ENCODE measurements at regions not wholly inside any gene's neighbourhood (a gene's known extent, or its start where the extent isn't known, plus 50 kb on each side); places are given as distances from the start of the nearest gene placed in this dataset.

GRCh38 chr11:116567721-116568242, 205.0 kb downstream of the BUD13 start:
- in situ Hi-C loops (cut with HindIII; ENCODE audit: low sequenced_read_pairs): no loop called here

DNA sequence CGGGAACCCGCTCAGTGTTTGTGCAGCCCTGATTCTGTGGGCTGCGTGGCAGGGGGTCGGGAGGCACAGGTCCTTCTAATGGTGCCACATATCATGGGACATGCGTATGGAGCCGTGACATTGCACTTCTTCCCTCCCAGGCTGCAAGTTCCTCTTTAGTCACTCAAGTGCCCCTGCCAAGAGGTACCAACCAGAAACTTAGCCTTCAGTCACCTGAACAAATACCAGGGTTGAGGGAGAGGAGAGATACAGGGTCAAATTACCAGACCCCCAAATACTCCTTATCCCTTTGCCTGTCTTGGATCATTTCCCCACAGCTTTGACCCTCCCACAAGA, 209.1 kb downstream of the BUD13 start:
- in situ Hi-C loops (cut with HindIII; ENCODE audit: low sequenced_read_pairs): no loop called here

DNA sequence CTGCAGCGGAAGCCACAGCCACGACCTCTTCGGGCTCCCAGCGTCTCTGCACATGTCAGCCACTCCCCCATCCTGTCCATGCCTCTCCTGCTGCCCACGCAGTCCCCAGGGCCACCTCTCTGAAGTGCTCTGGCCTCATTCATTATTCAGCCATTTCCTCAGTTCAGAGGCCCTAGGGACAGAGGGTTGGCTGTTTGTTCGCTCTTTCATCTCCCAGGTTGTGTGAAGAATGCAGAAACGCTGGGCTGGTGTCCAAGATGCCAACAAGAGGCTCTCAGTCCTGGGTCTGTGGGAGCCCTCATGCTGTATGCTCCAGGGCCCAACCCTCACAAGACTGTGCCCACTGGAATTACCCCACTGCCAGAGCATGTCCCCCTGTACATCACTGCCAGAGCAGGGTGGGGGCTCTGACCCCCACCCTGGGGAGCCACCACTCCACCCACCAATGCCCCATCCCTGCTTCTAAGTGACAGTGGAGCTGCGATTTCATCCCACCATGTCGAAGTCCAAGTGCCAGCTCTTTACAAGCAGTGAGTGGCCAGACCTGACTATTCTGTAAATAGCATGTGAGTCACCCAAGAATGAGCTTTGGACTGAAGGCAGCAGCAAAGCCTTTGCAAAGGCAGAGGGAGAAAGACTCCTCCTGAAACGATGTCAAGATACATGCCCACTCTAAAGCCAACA, 209.6 kb downstream of the BUD13 start:
- in situ Hi-C loops (cut with HindIII; ENCODE audit: low sequenced_read_pairs): no loop called here

- in situ Hi-C loops (cut with HindIII; ENCODE audit: low sequenced_read_pairs): no loop called here
Observed at GRCh38 chr11:116560589-116560988, 212.2 kb downstream of the BUD13 start.

DNA sequence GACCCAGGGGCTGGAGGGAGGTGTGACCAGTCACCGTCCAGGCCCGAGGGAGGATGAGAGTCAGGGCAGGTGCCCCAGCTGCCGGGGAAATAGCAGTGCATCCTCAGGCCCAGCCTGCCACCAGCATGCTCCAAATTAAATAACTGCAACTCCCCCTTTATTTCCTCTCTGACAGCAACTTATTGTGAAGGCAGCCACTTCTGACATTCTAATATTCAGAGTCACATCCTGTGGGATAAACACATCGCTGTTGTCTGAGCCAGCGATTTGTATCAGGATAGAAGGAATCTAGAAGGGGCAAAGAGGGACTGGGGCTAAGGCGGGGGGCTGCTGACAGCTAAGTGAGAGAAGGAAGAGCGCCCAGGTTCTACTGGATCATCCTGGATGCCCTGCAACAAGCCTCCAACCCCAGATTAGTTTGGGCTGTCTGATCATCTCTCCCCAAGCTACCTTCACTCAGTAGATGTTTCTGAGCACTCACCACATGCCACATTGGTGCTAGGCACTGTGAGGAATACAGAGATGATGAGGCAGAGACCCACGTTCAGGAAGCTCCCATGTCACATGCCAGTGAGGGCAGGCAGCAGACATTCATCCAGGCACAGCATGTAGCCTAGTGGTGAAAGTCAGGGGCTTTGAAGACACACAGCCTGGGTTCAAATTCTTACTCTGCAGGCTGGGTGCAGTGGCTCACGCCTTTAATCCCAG, 214.1 kb downstream of the BUD13 start:
- in situ Hi-C loops (cut with HindIII; ENCODE audit: low sequenced_read_pairs): no loop called here

DNA sequence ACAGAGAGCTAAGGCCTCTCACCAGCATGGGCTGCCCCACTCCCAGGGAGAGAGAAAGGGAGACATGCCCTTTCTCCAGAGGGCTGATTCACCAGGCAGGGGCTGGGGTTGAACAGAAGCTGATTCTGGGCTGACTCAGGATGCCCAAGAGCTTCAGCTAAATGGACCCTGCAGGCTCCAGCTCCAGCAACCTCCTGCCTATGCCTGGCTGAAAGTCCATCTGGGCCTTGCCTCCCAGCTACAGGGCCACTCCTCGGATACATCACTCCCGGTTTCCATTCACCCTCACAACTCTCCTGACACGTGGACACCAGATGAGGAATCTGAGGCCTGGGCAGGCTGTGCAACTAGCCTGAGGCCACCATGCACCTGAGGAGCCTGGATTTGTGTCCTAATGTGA, 215.5 kb downstream of the BUD13 start:
- in situ Hi-C loops (cut with HindIII; ENCODE audit: low sequenced_read_pairs): no loop called here

GRCh38 chr11:116556483-116556882, 216.3 kb downstream of the BUD13 start:
- in situ Hi-C loops (cut with HindIII; ENCODE audit: low sequenced_read_pairs): no loop called here

DNA sequence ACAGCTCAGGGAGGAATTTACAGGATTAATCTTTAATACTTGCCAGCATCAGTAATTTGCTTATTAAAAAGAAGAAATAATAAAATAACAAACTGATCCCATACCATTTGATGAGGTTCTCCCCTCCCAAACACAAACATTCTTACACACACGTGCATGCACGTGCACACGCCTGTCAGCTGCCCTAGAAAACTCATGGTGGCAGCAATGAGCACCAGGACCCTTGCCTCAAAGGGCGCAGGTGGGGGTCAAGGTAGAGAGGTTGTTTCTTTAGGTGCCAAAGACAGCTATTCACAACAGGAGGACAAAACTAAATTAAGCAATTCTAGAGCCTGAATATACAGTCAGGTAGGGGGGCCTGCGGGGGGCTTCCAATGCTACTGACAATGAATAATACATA, 219.3 kb downstream of the BUD13 start:
- in situ Hi-C loops (cut with HindIII; ENCODE audit: low sequenced_read_pairs): no loop called here

DNA sequence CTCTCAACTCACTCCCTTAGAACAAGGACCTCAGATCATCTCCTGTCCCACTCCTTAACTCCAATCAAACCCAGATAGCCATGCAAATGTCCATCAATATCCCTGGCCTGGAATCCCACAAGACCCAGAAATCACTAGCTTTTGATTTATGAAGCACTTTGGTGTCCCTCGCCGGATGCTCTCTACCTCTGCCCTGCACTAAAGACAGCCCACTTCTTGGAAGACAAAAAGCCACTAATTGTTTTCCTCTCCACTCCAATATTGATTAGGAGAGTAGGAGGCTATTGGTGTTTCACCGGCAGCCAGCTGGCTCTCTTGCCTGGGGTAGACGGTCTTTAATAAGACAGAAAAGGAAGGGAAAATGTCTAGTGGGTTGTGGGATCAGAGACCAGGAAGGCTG, 221.2 kb downstream of the BUD13 start:
- in situ Hi-C loops (cut with HindIII; ENCODE audit: low sequenced_read_pairs): no loop called here

- in situ Hi-C loops (cut with HindIII; ENCODE audit: low sequenced_read_pairs): no loop called here
Observed at GRCh38 chr11:116548256-116548655, 224.5 kb downstream of the BUD13 start.

GRCh38 chr11:116547571-116547970, 225.2 kb downstream of the BUD13 start:
- in situ Hi-C loops (cut with HindIII; ENCODE audit: low sequenced_read_pairs): no loop called here

DNA sequence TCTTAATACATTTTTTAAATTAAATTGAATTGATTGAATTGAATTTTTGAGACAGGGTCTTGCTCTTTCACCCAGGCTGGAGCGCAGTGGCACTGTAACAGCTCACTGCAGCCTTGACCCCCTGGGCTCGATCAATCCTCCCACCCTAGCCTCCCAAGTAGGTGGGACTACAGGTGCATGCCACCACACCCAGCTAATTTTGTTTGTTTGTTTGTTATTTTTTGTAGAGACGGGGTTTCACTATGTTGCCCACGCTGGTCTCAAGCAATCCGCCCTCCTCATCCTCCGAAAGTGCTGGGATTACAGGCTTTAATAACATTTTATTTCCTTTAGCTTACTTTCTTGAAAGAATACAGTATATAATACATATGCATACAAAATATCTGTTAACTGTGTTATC, 226.9 kb downstream of the BUD13 start:
- in situ Hi-C loops (cut with HindIII; ENCODE audit: low sequenced_read_pairs): no loop called here

GRCh38 chr11:116544721-116545120, 228.1 kb downstream of the BUD13 start:
- in situ Hi-C loops (cut with HindIII; ENCODE audit: low sequenced_read_pairs): no loop called here

DNA sequence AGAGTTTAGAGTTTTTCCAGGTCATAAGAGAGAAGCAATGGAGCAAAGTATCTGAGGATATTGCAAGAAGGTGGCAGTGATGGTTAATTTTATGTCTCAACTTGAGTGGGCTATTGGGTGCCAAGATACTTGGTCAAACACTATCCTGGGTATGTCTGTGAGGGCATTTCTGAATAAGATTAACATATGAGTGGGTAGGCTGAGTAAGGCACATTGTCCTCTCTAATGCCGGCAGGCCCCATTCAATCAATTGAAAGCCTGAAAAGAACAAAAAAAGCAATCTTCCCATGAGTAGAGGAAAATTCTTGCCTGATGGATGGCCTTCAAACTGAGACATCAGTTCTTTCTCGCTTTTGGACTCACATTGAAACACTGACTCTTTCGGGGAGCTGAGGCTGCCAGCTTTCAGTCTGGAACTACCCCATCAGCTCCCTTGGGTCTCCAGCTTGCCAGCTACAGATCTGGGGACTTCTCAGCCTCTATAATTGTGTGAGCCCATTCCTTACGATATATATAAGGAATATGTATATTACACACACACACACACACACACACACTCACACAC, 228.8 kb downstream of the BUD13 start:
- in situ Hi-C loops (cut with HindIII; ENCODE audit: low sequenced_read_pairs): no loop called here

- in situ Hi-C loops (cut with HindIII; ENCODE audit: low sequenced_read_pairs): no loop called here
Observed at GRCh38 chr11:116543099-116543498, 229.7 kb downstream of the BUD13 start.

DNA sequence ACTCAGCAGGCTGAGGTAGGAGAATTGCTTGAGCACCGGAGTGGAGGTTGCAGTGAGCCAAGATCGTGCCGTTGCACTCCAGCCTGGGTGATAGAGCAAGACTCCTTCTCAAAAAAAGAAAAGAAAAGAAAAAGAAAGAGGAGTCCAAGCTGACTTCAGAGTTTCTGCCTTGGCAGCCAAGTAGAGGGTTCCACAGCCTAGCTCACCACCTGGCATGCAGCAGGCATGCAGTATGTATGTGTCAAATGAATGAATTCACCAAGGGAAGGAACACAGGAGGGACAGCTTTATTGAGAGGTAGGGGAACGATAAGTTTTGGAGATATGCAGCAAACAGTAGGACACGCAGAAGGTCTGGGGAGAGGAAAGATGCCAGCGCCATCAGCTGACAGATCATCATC, 230.4 kb downstream of the BUD13 start:
- in situ Hi-C loops (cut with HindIII; ENCODE audit: low sequenced_read_pairs): no loop called here

- in situ Hi-C loops (cut with HindIII; ENCODE audit: low sequenced_read_pairs): no loop called here
Observed at GRCh38 chr11:116541460-116541859, 231.3 kb downstream of the BUD13 start.

DNA sequence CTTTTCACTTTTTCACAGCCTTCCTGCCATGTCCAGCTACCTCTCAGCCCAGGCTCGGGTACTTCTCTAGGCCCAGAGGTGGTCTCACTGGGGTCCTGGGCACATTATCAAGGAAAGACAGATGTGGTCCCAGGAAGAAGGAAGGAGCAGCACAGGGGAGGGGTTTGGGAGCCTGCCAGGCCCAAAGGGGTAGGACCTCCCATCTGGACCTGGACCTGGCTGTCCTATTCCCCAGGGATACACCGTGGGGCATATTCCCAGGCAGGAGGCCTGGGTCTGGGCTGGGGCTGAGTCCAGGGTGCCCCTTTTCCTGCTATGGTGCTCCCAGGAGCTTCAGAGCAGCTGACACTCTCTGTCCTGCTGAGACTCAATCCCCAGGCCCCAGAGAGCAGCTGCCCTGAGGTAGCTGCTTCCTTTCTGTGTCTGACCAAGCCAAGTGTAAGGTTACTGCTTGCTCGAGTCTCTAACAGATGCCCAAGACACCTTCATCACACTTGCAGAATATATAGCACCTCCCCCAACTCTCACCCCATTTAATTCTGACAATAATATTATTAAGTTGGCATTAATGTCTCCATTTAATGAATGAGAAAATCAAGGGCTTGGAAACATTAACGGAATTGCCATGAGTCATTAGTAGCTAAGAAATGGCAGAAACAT, 232.0 kb downstream of the BUD13 start:
- in situ Hi-C loops (cut with HindIII; ENCODE audit: low sequenced_read_pairs): no loop called here

GRCh38 chr11:116539836-116540418, 232.9 kb downstream of the BUD13 start:
- in situ Hi-C loops (cut with HindIII; ENCODE audit: low sequenced_read_pairs): loop anchor here (5.0 kb wide), 1 partner anchor 102 kb away; no protein-coding TSS in a partner anchor

DNA sequence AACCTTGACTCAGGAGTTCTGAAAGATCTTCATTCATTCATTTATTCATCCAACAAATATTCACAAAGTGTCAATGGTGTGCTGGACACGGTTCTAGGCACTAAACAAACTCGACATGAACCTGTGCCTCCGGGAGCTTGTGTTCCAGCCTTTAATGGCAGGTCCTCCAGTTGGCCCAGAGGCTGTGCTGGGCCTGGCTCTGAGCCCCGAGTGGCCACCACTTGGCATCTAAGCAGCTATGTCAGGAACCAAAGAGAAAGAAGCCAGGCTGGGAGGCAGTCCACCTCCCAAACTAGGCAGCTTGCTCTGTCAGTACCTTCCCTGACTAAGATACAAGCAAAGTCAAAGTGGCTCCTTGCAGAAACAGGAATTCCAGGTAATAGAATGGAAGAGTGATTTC, 233.6 kb downstream of the BUD13 start:
- in situ Hi-C loops (cut with HindIII; ENCODE audit: low sequenced_read_pairs): loop anchor here (5.0 kb wide), 1 partner anchor 103 kb away; no protein-coding TSS in a partner anchor

DNA sequence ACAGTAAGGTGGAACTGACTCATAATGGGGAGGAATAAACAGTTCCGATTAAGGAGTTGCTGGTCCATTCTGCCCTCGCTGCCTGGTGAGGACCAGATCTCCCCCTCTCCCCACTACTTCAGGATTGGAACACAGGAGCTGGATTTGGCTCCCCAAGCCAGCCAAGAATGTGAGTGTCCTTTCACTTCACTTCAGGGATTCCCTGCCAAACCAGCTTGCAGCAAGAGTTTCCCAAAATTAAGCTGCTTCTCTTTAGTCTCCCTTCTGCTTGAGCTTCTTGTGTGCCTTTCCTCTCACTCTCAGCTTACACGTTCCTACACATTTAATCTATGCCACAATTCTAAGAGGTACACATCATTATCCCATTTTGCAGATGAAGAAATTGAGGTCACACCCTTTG, 234.1 kb downstream of the BUD13 start:
- in situ Hi-C loops (cut with HindIII; ENCODE audit: low sequenced_read_pairs): loop anchor here (5.0 kb wide), 1 partner anchor 104 kb away; no protein-coding TSS in a partner anchor

Data from endothelial cell of hepatic sinusoid (primary cell).